MCF 10A (cell line): ENCODE measurements at regions not wholly inside any gene's neighbourhood (a gene's known extent, or its start where the extent isn't known, plus 50 kb on each side); places are given as distances from the start of the nearest gene placed in this dataset.

Source experiments
- BruUV-seq: library from RNA; stranded (reverse); fragments of 400-500 nt; replicated peaks from 2 replicates; lab custom pipeline; 2021; lab: Mats Ljungman, UMichigan
- CTCF ChIA-PET: fragments of 300-600 bp; sonication (Branson Sonifier 250); formaldehyde crosslinking; extraction: SDS; loops from one replicate; lab custom pipeline; 2021; ENCODE audit warnings: antibody characterized with exemption, inconsistent platforms; lab: Yijun Ruan, JAX
- POLR2A ChIA-PET: fragments of 300-600, 350-650 bp; sonication (Branson Sonifier 250); formaldehyde crosslinking; extraction: SDS; loops from one replicate; lab custom pipeline; 2020; ENCODE audit warnings: antibody characterized with exemption, inconsistent platforms; lab: Yijun Ruan, JAX
- DNase-seq: peaks from one replicate; pipeline ENCODE4 v3.0.0-alpha.2; 2018; ENCODE audit not compliant: unreplicated experiment
- H3K27ac Mint-ChIP-seq: one replicate; pipeline ENCODE4 v1.8.0; 2022; ENCODE audit warnings: mild to moderate bottlenecking, low read depth, mixed read lengths; ENCODE audit not compliant: unreplicated experiment
- H3K27me3 Mint-ChIP-seq: one replicate; pipeline ENCODE4 v1.8.0; 2022; ENCODE audit warnings: mixed read lengths; ENCODE audit not compliant: insufficient read depth, unreplicated experiment
- H3K36me3 Mint-ChIP-seq: one replicate; pipeline ENCODE4 v1.8.0; 2022; ENCODE audit warnings: mild to moderate bottlenecking, moderate library complexity, mixed read lengths; ENCODE audit not compliant: insufficient read depth, unreplicated experiment
- H3K4me1 Mint-ChIP-seq: one replicate; pipeline ENCODE4 v1.8.0; 2022; ENCODE audit warnings: mixed read lengths; ENCODE audit not compliant: insufficient read depth, unreplicated experiment
- H3K4me3 Mint-ChIP-seq: one replicate; pipeline ENCODE4 v1.8.0; 2022; ENCODE audit warnings: mild to moderate bottlenecking, moderate library complexity, mixed read lengths; ENCODE audit not compliant: unreplicated experiment
- H3K9me3 Mint-ChIP-seq: one replicate; pipeline ENCODE4 v1.8.0; 2022; ENCODE audit warnings: mixed read lengths; ENCODE audit not compliant: unreplicated experiment
- intact Hi-C: fragments of 100-400 bp; cut with micrococcal nuclease; formaldehyde crosslinking; loops from 2 replicates; pipeline ENCODE4 v1.14.1; 2022
- TF ChIP-seq, protein P1 (sequence below): fragments of 200-600 bp; IDR thresholded peaks from one replicate; pipeline ENCODE4 v1.8.0; 2022; ENCODE audit warnings: antibody characterized with exemption, mild to moderate bottlenecking; ENCODE audit not compliant: unreplicated experiment

DNA sequence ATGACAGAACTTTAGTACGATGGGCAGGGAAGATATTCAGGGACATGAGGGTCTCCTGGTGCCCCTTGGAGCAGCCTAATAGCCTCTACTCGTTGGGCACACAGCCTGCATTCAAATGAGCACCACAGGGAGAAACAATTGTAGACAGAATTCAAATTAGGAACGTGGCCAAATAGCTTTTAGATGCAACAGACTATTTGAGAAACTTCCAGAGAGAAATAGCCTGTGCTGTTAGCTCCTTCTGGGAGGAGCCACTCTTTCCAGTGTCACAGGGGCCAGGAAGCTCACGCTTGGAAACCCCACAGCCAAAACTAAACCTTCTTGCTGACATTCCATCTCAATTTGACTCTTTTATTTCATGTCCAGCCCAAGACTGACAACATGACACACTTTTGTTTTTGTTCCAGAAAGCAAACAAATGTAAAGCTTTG is 114.5 kb downstream of the RPAP3 start:
- H3K4me3 Mint-ChIP-seq = no peak overlapping the region
- intact Hi-C loops = no loop called here
- TF ChIP-seq, protein P1, sequence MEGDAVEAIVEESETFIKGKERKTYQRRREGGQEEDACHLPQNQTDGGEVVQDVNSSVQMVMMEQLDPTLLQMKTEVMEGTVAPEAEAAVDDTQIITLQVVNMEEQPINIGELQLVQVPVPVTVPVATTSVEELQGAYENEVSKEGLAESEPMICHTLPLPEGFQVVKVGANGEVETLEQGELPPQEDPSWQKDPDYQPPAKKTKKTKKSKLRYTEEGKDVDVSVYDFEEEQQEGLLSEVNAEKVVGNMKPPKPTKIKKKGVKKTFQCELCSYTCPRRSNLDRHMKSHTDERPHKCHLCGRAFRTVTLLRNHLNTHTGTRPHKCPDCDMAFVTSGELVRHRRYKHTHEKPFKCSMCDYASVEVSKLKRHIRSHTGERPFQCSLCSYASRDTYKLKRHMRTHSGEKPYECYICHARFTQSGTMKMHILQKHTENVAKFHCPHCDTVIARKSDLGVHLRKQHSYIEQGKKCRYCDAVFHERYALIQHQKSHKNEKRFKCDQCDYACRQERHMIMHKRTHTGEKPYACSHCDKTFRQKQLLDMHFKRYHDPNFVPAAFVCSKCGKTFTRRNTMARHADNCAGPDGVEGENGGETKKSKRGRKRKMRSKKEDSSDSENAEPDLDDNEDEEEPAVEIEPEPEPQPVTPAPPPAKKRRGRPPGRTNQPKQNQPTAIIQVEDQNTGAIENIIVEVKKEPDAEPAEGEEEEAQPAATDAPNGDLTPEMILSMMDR = no peak
- H3K36me3 Mint-ChIP-seq = no peaks in the 10 kb centered on the region
- CTCF ChIA-PET = interaction anchor here (0.6 to 1.6 kb wide), 2 partner anchors 12 to 461 kb away, joined by 3 to 4 read pairs; no protein-coding TSS in a partner anchor
- no peak for DNase-seq
- no peaks in the 10 kb centered on the region for H3K4me1 Mint-ChIP-seq
- H3K27me3 Mint-ChIP-seq = no peaks in the 10 kb centered on the region
- no TSS peak for BruUV-seq
- POLR2A ChIA-PET = interaction anchor here (0.5 to 0.7 kb wide), 2 partner anchors 43 to 567 kb away, joined by 3 to 5 read pairs; no protein-coding TSS in a partner anchor
- no peaks in the 10 kb centered on the region for H3K9me3 Mint-ChIP-seq
- H3K27ac Mint-ChIP-seq = no peak overlapping the region

DNA sequence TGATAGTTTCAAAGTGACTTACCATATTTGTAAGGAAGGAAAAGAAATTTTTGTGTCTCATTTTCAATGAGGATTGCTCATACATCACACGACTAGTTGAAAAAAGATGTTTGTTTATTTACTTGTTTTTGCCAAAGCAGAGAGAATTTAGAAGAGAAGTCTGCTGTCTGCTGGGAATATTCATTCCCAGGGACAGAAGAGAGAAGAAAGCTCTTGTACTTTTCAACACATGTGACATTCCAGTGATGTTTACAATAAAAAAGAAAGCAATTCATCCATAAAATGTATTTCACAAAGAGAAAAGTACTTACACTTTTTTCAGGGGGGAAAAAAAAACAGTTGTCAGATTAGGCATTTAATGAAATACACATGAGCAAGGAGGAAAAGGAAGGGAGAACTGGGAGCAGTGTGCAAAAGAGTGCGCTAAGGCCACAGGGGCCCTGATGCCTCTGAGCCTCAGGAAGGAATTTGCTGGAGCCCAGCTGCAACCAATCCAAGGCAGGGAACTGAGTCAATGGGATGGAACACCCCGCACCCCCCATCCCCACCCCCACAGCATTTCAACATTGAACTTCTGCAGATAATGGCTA is 115.0 kb downstream of the RPAP3 start:
- ChIA-PET POLR2A (interaction anchor here (0.5 kb wide), 1 partner anchor 43 kb away, joined by 3 read pairs; no protein-coding TSS in a partner anchor), CTCF (interaction anchor here (0.6 to 1.6 kb wide), 2 partner anchors 13 to 461 kb away, joined by 3 to 4 read pairs; no protein-coding TSS in a partner anchor)
- no peak overlapping the region for H3K27ac Mint-ChIP-seq
- H3K36me3 Mint-ChIP-seq = no peaks in the 10 kb centered on the region
- TF ChIP-seq, protein P1 = no peak
- no peaks in the 10 kb centered on the region for H3K9me3 Mint-ChIP-seq
- no peak overlapping the region for H3K4me3 Mint-ChIP-seq
- intact Hi-C loops = no loop called here
- BruUV-seq = no TSS peak
- no peaks in the 10 kb centered on the region for H3K27me3 Mint-ChIP-seq
- no peak for DNase-seq
- no peaks in the 10 kb centered on the region for H3K4me1 Mint-ChIP-seq

DNA sequence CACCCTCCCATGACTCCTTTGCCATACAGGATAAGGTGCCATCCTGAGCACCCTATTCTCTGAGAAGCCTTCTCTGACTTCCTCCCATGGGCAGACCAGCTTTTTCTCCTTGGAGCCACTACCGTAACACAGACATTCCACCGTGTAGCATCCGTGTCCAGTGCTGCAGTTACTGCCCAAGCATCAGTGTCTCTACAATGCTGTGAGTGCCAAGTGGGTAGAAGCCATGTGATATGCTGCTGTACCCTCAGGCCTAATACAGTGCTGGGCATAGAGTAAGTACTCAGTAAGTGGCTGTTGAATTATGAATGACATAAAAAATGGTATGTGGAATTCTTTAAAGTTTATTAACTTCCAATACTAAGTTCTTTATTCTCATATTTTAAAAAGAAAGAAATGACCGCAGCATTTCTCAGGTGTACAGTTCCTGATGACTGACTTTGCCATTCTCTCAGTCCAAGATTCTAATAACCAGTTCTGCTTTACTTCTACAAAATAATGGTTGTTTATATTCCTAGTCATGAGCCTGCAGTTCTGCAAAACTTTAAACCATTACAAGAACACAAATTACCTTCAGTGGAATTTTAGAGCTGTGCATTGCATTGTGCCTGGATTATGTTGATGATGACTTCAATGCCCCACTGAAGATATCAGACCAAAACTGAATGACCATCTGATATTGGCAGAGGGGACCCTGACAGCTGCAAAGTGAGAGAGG is 118.7 kb downstream of the RPAP3 start:
- ChIA-PET POLR2A (no interaction called here), CTCF (interaction anchor here (0.9 to 1.2 kb wide), 2 partner anchors 14 to 24 kb away, joined by 3 read pairs; no protein-coding TSS in a partner anchor)
- H3K27ac Mint-ChIP-seq = no peak overlapping the region
- no peak for DNase-seq
- BruUV-seq = no TSS peak
- H3K4me1 Mint-ChIP-seq = no peaks in the 10 kb centered on the region
- TF ChIP-seq, protein P1 = no peak
- H3K4me3 Mint-ChIP-seq = no peak overlapping the region
- no peaks in the 10 kb centered on the region for H3K36me3 Mint-ChIP-seq
- H3K27me3 Mint-ChIP-seq = peaks cover 24% of the 10 kb centered on the region
- intact Hi-C loops = no loop called here
- no peaks in the 10 kb centered on the region for H3K9me3 Mint-ChIP-seq

DNA sequence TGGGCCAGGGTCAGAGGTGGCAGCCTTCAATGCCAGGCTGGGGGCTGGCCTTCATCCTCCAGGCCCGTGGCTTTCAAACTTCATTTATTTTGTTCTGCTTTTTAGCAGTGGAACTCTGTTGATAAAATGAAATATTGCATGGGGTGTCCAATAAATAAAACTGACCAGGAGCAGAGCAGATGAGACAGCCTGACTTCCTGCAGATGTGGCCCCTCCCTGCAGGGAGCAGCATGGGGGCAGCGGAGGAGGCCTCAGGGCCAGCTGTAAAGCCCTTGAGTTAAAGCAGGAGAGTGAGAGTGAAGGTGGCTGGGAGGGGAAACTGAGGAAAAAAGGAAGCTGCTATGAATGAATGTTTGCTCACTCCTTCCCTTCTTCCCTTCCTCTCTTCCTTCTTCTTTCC is 120.3 kb downstream of the RPAP3 start:
- no peaks in the 10 kb centered on the region for H3K4me1 Mint-ChIP-seq
- intact Hi-C loops = no loop called here
- H3K27ac Mint-ChIP-seq = no peak overlapping the region
- no peak overlapping the region for H3K4me3 Mint-ChIP-seq
- H3K9me3 Mint-ChIP-seq = no peaks in the 10 kb centered on the region
- TF ChIP-seq, protein P1 = no peak
- POLR2A ChIA-PET = interaction anchor here (0.7 kb wide), 1 partner anchor 1836 kb away, joined by 3 read pairs; no protein-coding TSS in a partner anchor
- no peaks in the 10 kb centered on the region for H3K36me3 Mint-ChIP-seq
- peaks cover 24% of the 10 kb centered on the region for H3K27me3 Mint-ChIP-seq
- BruUV-seq = no TSS peak
- CTCF ChIA-PET = no interaction called here
- no peak for DNase-seq
